ENCODE measurements at regions not wholly inside any gene's neighbourhood (a gene's known extent, or its start where the extent isn't known, plus 50 kb on each side); places are given as distances from the start of the nearest gene placed in this dataset.

DNA sequence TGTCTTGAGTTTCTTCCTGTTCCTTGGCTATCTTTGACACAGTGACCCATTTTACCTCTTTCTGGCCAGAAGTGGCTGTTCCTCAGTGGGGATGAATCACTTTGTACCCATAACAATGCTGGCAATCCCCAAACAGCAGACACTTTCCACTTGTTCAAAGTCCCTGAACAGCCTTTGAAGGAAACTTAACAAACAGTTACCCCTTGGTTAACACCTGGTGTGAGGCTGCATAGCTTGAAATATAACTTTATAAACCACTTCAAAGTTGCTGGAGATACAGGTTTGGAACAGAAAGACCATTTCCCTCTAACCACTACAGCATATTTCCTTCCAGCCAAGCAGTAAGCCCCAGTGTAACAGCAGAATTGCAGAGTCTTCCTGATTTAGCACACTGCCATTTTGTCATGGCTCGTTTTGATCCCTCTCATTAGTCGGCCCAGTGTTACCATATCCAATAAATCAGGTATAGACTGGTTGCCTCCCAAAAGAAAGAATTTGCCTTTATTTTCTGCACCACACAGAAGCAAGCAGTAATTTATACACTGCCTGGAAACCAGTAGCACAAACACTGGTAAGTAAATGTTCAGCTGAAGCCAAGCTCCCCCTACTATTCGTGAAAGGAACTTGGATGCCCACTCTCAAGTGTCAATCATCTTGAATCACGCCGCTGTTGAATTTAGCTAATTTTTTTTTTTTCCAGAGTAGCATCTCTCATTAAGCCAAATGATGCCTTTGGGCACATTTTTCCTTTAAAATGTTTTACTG, 225.9 kb downstream of the PIK3R1 start:
- no peaks in the 10 kb centered on the region for H3K9me3 ChIP-seq (ENCODE audit: control insufficient read depth in 2 of 3, insufficient read depth in 1 of 3, low read length in 3 of 3)
- no peaks in the 10 kb centered on the region for H3K27me3 ChIP-seq (ENCODE audit: control insufficient read depth, insufficient read depth, low read length)
- DNase-seq (no peak), FAIRE-seq (no peak)
- no peak overlapping the region for H3K9ac ChIP-seq (ENCODE audit: low read length in 3 of 3)
- TF ChIP-seq, protein P1, sequence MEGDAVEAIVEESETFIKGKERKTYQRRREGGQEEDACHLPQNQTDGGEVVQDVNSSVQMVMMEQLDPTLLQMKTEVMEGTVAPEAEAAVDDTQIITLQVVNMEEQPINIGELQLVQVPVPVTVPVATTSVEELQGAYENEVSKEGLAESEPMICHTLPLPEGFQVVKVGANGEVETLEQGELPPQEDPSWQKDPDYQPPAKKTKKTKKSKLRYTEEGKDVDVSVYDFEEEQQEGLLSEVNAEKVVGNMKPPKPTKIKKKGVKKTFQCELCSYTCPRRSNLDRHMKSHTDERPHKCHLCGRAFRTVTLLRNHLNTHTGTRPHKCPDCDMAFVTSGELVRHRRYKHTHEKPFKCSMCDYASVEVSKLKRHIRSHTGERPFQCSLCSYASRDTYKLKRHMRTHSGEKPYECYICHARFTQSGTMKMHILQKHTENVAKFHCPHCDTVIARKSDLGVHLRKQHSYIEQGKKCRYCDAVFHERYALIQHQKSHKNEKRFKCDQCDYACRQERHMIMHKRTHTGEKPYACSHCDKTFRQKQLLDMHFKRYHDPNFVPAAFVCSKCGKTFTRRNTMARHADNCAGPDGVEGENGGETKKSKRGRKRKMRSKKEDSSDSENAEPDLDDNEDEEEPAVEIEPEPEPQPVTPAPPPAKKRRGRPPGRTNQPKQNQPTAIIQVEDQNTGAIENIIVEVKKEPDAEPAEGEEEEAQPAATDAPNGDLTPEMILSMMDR (IDR thresholded peaks at IDR 0.05; ENCODE audit: borderline replicate concordance, extremely low read depth, insufficient read depth), result no peak
- H3K4me3 ChIP-seq (ENCODE audit: low read length in 3 of 3), result no peak overlapping the region
- H3K27ac ChIP-seq (ENCODE audit: low read depth in 2 of 2, low read length in 2 of 2), result no peak overlapping the region
- no peaks in the 10 kb centered on the region for H3K36me3 ChIP-seq (ENCODE audit: control insufficient read depth in 2 of 3, insufficient read depth in 3 of 3, low read length in 3 of 3)
- peaks cover 0 to 10% (median 0%) of the 10 kb centered on the region in 3 donors for H3K4me1 ChIP-seq (ENCODE audit: control insufficient read depth in 2 of 3, insufficient read depth in 2 of 3, low read depth in 1 of 3, low read length in 3 of 3)
- intact Hi-C loops (cut with DNase I), result no loop called here

DNA sequence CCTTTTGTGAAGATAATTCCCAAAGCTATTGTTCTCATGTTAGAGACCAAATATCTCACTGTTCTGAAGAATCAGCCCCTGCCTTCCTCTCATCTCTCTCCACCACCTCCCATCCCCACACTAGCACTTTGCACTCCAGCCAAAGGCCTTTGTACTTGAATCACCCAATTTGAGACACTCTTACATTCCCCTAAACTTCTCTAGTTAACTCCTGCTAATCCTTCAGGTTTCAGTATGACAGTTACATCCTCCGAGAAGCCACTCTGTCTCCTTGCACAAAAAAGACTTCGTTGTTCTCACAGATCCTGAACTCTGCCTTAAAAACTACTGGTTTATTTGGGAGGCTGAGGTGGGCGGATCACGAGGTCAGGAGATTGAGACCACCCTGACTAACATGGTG, 227.5 kb downstream of the PIK3R1 start:
- Histone ChIP-seq H3K27ac (ENCODE audit: low read depth in 2 of 2, low read length in 2 of 2) (no peak overlapping the region), H3K27me3 (ENCODE audit: control insufficient read depth, insufficient read depth, low read length) (no peaks in the 10 kb centered on the region), H3K36me3 (ENCODE audit: control insufficient read depth in 2 of 3, insufficient read depth in 3 of 3, low read length in 3 of 3) (no peaks in the 10 kb centered on the region), H3K9ac (ENCODE audit: low read length in 3 of 3) (no peak overlapping the region), H3K4me1 (ENCODE audit: control insufficient read depth in 2 of 3, insufficient read depth in 2 of 3, low read depth in 1 of 3, low read length in 3 of 3) (peaks cover 0 to 24% (median 0%) of the 10 kb centered on the region in 3 donors), H3K4me3 (ENCODE audit: low read length in 3 of 3) (no peak overlapping the region), H3K9me3 (ENCODE audit: control insufficient read depth in 2 of 3, insufficient read depth in 1 of 3, low read length in 3 of 3) (no peaks in the 10 kb centered on the region)
- no peak for FAIRE-seq
- no peak for DNase-seq
- TF ChIP-seq, protein P1 (IDR thresholded peaks at IDR 0.05; ENCODE audit: borderline replicate concordance, extremely low read depth, insufficient read depth), result no peak
- intact Hi-C loops (cut with DNase I), result no loop called here

DNA sequence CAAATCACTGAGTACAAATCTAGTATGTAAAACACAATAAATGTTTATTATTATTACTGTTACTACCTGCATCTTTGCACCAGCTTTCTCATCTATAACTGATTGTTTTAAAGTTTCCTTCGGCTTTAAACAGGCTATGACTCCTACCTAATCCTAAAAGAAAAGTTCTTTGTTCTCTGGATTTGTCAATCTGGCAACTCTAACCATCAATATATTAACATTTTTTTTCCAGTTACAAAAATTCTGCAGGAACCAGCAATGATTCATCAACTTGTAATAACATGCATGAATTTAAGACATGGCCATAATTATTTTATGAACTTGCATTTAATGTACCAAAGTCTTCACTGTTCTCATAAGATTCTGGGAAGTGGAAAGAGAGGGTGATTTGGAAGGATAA, 228.5 kb downstream of the PIK3R1 start:
- Histone ChIP-seq H3K9me3 (ENCODE audit: control insufficient read depth in 2 of 3, insufficient read depth in 1 of 3, low read length in 3 of 3) (no peaks in the 10 kb centered on the region), H3K9ac (ENCODE audit: low read length in 3 of 3) (no peak overlapping the region), H3K27me3 (ENCODE audit: control insufficient read depth, insufficient read depth, low read length) (no peaks in the 10 kb centered on the region), H3K27ac (ENCODE audit: low read depth in 2 of 2, low read length in 2 of 2) (no peak overlapping the region), H3K36me3 (ENCODE audit: control insufficient read depth in 2 of 3, insufficient read depth in 3 of 3, low read length in 3 of 3) (no peaks in the 10 kb centered on the region), H3K4me3 (ENCODE audit: low read length in 3 of 3) (no peak overlapping the region), H3K4me1 (ENCODE audit: control insufficient read depth in 2 of 3, insufficient read depth in 2 of 3, low read depth in 1 of 3, low read length in 3 of 3) (peaks cover 0 to 24% (median 0%) of the 10 kb centered on the region in 3 donors)
- DNase-seq, result no peak
- intact Hi-C loops (cut with DNase I), result no loop called here
- no peak for FAIRE-seq
- TF ChIP-seq, protein P1 (IDR thresholded peaks at IDR 0.05; ENCODE audit: borderline replicate concordance, extremely low read depth, insufficient read depth), result no peak

All from kidney (tissue), 13 donors.